GM23338 (cell line): ENCODE measurements at regions not wholly inside any gene's neighbourhood (a gene's known extent, or its start where the extent isn't known, plus 50 kb on each side); places are given as distances from the start of the nearest gene placed in this dataset.

Experiments
- CREB1 ChIP-seq: fragments of 250-450 bp; sonication (Bioruptor Pico); IDR thresholded peaks from 2 replicates; pipeline ENCODE4 v1.5.0; 2020; ENCODE audit warnings: low read depth, mild to moderate bottlenecking, moderate library complexity
- CTCF ChIP-seq, 2 experiments: fragments of 200-600 bp in 1 of 2; sonication (generic) in 1 of 2; conservative IDR thresholded peaks; 2 replicates each; pipeline versions ENCODE4 v1.5.1 to v1.6.1; 2016 to 2017; ENCODE audit warnings: antibody characterized with exemption in 2 of 2, low read depth in 2 of 2, mild to moderate bottlenecking in 2 of 2, moderate library complexity in 1 of 2
- EZH2 ChIP-seq: fragments of 200-600 bp; sonication (generic); IDR thresholded peaks from one replicate; pipeline ENCODE4 v1.8.0; 2017; ENCODE audit warnings: antibody characterized with exemption, mild to moderate bottlenecking, low read depth; ENCODE audit not compliant: unreplicated experiment
- EZH2phosphoT487 ChIP-seq: fragments of 200-600 bp; sonication (generic); IDR thresholded peaks from one replicate; pipeline ENCODE4 v1.8.1; 2018; ENCODE audit warnings: antibody characterized with exemption; ENCODE audit not compliant: unreplicated experiment
- JUNB ChIP-seq: IDR thresholded peaks from one replicate; pipeline ENCODE4 v1.6.1; 2016; ENCODE audit warnings: antibody characterized with exemption; ENCODE audit not compliant: unreplicated experiment
- POLR2AphosphoS5 ChIP-seq: IDR thresholded peaks from 2 replicates; pipeline ENCODE4 v1.6.1; 2016; ENCODE audit warnings: antibody characterized with exemption, low read depth
- REST ChIP-seq: IDR thresholded peaks from one replicate; pipeline ENCODE4 v1.6.1; 2018; ENCODE audit warnings: antibody characterized with exemption; ENCODE audit not compliant: unreplicated experiment
- ZNF114 ChIP-seq: fragments of 250-450 bp; sonication (Bioruptor Pico); IDR thresholded peaks from 2 replicates; pipeline ENCODE4 v1.5.0; 2020; ENCODE audit warnings: mild to moderate bottlenecking, moderate library complexity
- ZNF331 ChIP-seq: fragments of 250-450 bp; sonication (Bioruptor Pico); IDR thresholded peaks from 2 replicates; pipeline ENCODE4 v1.5.0; 2020; ENCODE audit warnings: low read depth, mild to moderate bottlenecking, moderate library complexity
- TF ChIP-seq, protein P1 (sequence below): fragments of 250-450 bp; sonication (Bioruptor Pico); IDR thresholded peaks from 2 replicates; pipeline ENCODE4 v1.5.0; 2020; ENCODE audit warnings: mild to moderate bottlenecking, moderate library complexity

DNA sequence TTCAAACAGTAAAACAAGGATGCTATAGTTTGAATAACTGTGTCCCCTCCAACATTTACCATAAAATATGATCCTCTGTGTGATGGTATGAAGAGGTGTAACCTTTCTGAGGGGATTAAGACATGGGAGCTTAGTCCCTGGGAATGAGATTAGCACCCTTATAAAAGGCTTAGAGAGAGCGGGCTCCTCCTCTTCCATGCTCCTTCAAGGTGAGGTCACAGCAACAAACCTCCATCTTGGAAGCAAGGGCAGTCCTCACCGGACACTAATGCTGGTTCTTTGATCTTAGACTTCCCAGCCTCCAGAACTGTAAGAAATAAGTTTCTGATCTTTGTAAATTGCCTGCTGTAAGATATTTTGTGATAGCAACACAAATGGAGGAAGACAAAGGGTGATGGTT lies 700.3 kb downstream of the TMEM182 start:
- no peak for TF ChIP-seq POLR2AphosphoS5
- TF ChIP-seq CTCF (conservative IDR thresholded peaks at IDR 0.05; ENCODE audit: low read depth in 2 of 2) = no peak
- no peak for TF ChIP-seq JUNB
- no peak for TF ChIP-seq EZH2
- no peak for TF ChIP-seq REST
- no peak for TF ChIP-seq EZH2phosphoT487
- TF ChIP-seq, protein P1, sequence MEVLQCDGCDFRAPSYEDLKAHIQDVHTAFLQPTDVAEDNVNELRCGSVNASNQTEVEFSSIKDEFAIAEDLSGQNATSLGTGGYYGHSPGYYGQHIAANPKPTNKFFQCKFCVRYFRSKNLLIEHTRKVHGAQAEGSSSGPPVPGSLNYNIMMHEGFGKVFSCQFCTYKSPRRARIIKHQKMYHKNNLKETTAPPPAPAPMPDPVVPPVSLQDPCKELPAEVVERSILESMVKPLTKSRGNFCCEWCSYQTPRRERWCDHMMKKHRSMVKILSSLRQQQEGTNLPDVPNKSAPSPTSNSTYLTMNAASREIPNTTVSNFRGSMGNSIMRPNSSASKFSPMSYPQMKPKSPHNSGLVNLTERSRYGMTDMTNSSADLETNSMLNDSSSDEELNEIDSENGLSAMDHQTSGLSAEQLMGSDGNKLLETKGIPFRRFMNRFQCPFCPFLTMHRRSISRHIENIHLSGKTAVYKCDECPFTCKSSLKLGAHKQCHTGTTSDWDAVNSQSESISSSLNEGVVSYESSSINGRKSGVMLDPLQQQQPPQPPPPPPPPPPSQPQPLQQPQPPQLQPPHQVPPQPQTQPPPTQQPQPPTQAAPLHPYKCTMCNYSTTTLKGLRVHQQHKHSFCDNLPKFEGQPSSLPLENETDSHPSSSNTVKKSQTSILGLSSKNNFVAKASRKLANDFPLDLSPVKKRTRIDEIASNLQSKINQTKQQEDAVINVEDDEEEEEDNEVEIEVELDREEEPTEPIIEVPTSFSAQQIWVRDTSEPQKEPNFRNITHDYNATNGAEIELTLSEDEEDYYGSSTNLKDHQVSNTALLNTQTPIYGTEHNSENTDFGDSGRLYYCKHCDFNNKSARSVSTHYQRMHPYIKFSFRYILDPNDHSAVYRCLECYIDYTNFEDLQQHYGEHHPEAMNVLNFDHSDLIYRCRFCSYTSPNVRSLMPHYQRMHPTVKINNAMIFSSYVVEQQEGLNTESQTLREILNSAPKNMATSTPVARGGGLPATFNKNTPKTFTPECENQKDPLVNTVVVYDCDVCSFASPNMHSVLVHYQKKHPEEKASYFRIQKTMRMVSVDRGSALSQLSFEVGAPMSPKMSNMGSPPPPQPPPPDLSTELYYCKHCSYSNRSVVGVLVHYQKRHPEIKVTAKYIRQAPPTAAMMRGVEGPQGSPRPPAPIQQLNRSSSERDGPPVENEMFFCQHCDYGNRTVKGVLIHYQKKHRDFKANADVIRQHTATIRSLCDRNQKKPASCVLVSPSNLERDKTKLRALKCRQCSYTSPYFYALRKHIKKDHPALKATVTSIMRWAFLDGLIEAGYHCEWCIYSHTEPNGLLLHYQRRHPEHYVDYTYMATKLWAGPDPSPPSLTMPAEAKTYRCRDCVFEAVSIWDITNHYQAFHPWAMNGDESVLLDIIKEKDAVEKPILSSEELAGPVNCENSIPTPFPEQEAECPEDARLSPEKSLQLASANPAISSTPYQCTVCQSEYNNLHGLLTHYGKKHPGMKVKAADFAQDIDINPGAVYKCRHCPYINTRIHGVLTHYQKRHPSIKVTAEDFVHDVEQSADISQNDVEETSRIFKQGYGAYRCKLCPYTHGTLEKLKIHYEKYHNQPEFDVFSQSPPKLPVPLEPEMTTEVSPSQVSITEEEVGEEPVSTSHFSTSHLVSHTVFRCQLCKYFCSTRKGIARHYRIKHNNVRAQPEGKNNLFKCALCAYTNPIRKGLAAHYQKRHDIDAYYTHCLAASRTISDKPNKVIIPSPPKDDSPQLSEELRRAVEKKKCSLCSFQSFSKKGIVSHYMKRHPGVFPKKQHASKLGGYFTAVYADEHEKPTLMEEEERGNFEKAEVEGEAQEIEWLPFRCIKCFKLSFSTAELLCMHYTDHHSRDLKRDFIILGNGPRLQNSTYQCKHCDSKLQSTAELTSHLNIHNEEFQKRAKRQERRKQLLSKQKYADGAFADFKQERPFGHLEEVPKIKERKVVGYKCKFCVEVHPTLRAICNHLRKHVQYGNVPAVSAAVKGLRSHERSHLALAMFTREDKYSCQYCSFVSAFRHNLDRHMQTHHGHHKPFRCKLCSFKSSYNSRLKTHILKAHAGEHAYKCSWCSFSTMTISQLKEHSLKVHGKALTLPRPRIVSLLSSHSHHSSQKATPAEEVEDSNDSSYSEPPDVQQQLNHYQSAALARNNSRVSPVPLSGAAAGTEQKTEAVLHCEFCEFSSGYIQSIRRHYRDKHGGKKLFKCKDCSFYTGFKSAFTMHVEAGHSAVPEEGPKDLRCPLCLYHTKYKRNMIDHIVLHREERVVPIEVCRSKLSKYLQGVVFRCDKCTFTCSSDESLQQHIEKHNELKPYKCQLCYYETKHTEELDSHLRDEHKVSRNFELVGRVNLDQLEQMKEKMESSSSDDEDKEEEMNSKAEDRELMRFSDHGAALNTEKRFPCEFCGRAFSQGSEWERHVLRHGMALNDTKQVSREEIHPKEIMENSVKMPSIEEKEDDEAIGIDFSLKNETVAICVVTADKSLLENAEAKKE = no peak
- no peak for TF ChIP-seq CREB1 (CRISPR knock-in tag)
- no peak for TF ChIP-seq ZNF114
- no peak for TF ChIP-seq ZNF331 (CRISPR knock-in tag)
